Naive thymus-derived CD4-positive, alpha-beta T cell (primary cell): ENCODE measurements at regions not wholly inside any gene's neighbourhood (a gene's known extent, or its start where the extent isn't known, plus 50 kb on each side); places are given as distances from the start of the nearest gene placed in this dataset.

Experiments
- ATAC-seq: fragments of 150-1000 bp; cut with Tn5 transposase; 2 replicates; pipeline ENCODE4 v1.10.0; 2021; ENCODE audit warnings: mild to moderate bottlenecking, moderate library complexity
- CTCF ChIA-PET: fragments of 350-600 bp; sonication (Branson Sonifier 250); formaldehyde crosslinking; loops from one replicate; lab custom pipeline; 2021; ENCODE audit warnings: antibody characterized with exemption; lab: Charles Lee
- POLR2A ChIA-PET: fragments of 350-600 bp; sonication (Branson Sonifier 250); formaldehyde crosslinking; loops from one replicate; lab custom pipeline; 2021; ENCODE audit warnings: antibody characterized with exemption, inconsistent platforms; lab: Charles Lee
- DNase-seq, 9 donors: peaks; one replicate each; pipeline versions ENCODE4 v3.0.0 to v3.0.0-alpha.2; 2020 to 2022; ENCODE audit warnings: mixed read lengths in 1 of 9
- H3K27ac ChIP-seq: one replicate; pipeline ENCODE4 v1.7.0; 2013; ENCODE audit warnings: mild to moderate bottlenecking, low read depth, low read length, moderate library complexity
- H3K27me3 ChIP-seq, 2 donors: one replicate each; pipeline ENCODE4 v1.7.0; 2013; ENCODE audit warnings: low read length in 2 of 2, mild to moderate bottlenecking in 2 of 2, moderate library complexity in 2 of 2; ENCODE audit not compliant: control insufficient read depth in 2 of 2, insufficient read depth in 2 of 2
- H3K36me3 ChIP-seq, 3 experiments: 1 replicate in 2 of 3; 2 replicates in 1 of 3; pipeline ENCODE4 v1.7.0; 2013; ENCODE audit warnings: low read length in 3 of 3, mild to moderate bottlenecking in 3 of 3, moderate library complexity in 1 of 3; ENCODE audit not compliant: insufficient read depth in 3 of 3, control insufficient read depth in 2 of 3
- H3K4me1 ChIP-seq, 2 donors: one replicate each; pipeline ENCODE4 v1.7.0; 2013; ENCODE audit warnings: low read length in 2 of 2, mild to moderate bottlenecking in 2 of 2, moderate library complexity in 1 of 2; ENCODE audit not compliant: control insufficient read depth in 2 of 2, insufficient read depth in 2 of 2
- H3K4me3 ChIP-seq: 2 replicates; pipeline ENCODE4 v1.7.0; 2013; ENCODE audit warnings: mild to moderate bottlenecking, low read length
- H3K9me3 ChIP-seq, 3 experiments: 1 replicate in 2 of 3; 2 replicates in 1 of 3; pipeline ENCODE4 v1.7.0; 2013; ENCODE audit warnings: low read length in 3 of 3; ENCODE audit not compliant: control insufficient read depth in 2 of 3
- H3K27ac Mint-ChIP-seq, 9 donors: one replicate each; pipeline ENCODE4 v1.8.0; 2020 to 2022; ENCODE audit warnings: mixed read lengths in 9 of 9, mild to moderate bottlenecking in 8 of 9, moderate library complexity in 5 of 9, inconsistent platforms in 2 of 9
- H3K27me3 Mint-ChIP-seq, 5 donors: one replicate each; pipeline ENCODE4 v1.8.0; 2021 to 2022; ENCODE audit warnings: mixed read lengths in 5 of 5, mild to moderate bottlenecking in 1 of 5
- H3K36me3 Mint-ChIP-seq, 5 donors: one replicate each; pipeline ENCODE4 v1.8.0; 2020 to 2022; ENCODE audit warnings: mixed read lengths in 5 of 5, mild to moderate bottlenecking in 3 of 5, inconsistent platforms in 1 of 5
- H3K4me1 Mint-ChIP-seq, 7 donors: one replicate each; pipeline ENCODE4 v1.8.0; 2020 to 2022; ENCODE audit warnings: mixed read lengths in 7 of 7, mild to moderate bottlenecking in 3 of 7, inconsistent platforms in 1 of 7
- H3K4me3 Mint-ChIP-seq, 10 donors: one replicate each; pipeline ENCODE4 v1.8.0; 2020 to 2022; ENCODE audit warnings: mild to moderate bottlenecking in 10 of 10, mixed read lengths in 10 of 10, moderate library complexity in 6 of 10, inconsistent platforms in 2 of 10
- H3K9me3 Mint-ChIP-seq, 11 donors: one replicate each; pipeline ENCODE4 v1.8.0; 2020 to 2022; ENCODE audit warnings: mixed read lengths in 11 of 11, mild to moderate bottlenecking in 4 of 11, inconsistent platforms in 1 of 11, moderate library complexity in 1 of 11
- intact Hi-C, 2 donors: fragments of 100-400 bp; cut with micrococcal nuclease; formaldehyde crosslinking; loops; one replicate each; pipeline ENCODE4 v1.15.1; 2023

GRCh38 chr14:98244966-98245569, 1026.9 kb downstream of the BCL11B start:
- no peak overlapping the region for H3K4me3 Mint-ChIP-seq
- H3K27me3 Mint-ChIP-seq = no peaks in the 10 kb centered on the region
- H3K9me3 Mint-ChIP-seq = peaks cover 0 to 3% (median 0%) of the 10 kb centered on the region in 11 donors
- peaks cover 0 to 4% (median 0%) of the 10 kb centered on the region in 5 donors for H3K36me3 Mint-ChIP-seq
- peaks cover 0 to 2% of the 10 kb centered on the region in 2 donors for H3K4me1 ChIP-seq
- no peaks in the 10 kb centered on the region for H3K36me3 ChIP-seq
- ATAC-seq (no peak), DNase-seq (no peak)
- H3K27ac Mint-ChIP-seq = peak overlapping the region in 1 of 9 donors; percentile 70
- POLR2A ChIA-PET = interaction anchor here (0.8 to 1.7 kb wide), 5 partner anchors 9 to 53 kb away, joined by 3 to 6 read pairs (median 3); no protein-coding TSS in a partner anchor
- no peaks in the 10 kb centered on the region for H3K9me3 ChIP-seq
- intact Hi-C loops = no loop called here
- CTCF ChIA-PET = no interaction called here
- no peaks in the 10 kb centered on the region for H3K27me3 ChIP-seq
- peaks cover 0 to 54% (median 22%) of the 10 kb centered on the region in 7 donors for H3K4me1 Mint-ChIP-seq
- no peak overlapping the region for H3K4me3 ChIP-seq
- H3K27ac ChIP-seq = no peak overlapping the region

- Mint-ChIP-seq H3K27me3 (no peaks in the 10 kb centered on the region), H3K4me3 (no peak overlapping the region), H3K36me3 (peaks cover 0 to 4% (median 0%) of the 10 kb centered on the region in 5 donors), H3K9me3 (peaks cover 0 to 6% (median 0%) of the 10 kb centered on the region in 11 donors), H3K27ac (no peak overlapping the region), H3K4me1 (peaks cover 3 to 48% (median 32%) of the 10 kb centered on the region in 7 donors)
- H3K27me3 ChIP-seq = no peaks in the 10 kb centered on the region
- DNase-seq = no peak
- H3K36me3 ChIP-seq = no peaks in the 10 kb centered on the region
- ATAC-seq = no peak
- no peak overlapping the region for H3K27ac ChIP-seq
- H3K4me3 ChIP-seq = no peak overlapping the region
- POLR2A ChIA-PET = interaction anchor here (0.6 to 0.9 kb wide), 2 partner anchors 14 to 110 kb away, joined by 3 read pairs; no protein-coding TSS in a partner anchor
- no peaks in the 10 kb centered on the region for H3K4me1 ChIP-seq
- H3K9me3 ChIP-seq = no peaks in the 10 kb centered on the region
- intact Hi-C loops = no loop called here
- CTCF ChIA-PET = interaction anchor here (0.7 to 1.0 kb wide), 3 partner anchors 26 to 940 kb away, joined by 3 to 4 read pairs (median 3); no protein-coding TSS in a partner anchor
Measured at GRCh38 chr14:98249057-98249456, 1022.9 kb downstream of the BCL11B start.

GRCh38 chr14:98249476-98249875, 1022.5 kb downstream of the BCL11B start:
- Mint-ChIP-seq H3K36me3 (peaks cover 0 to 4% (median 0%) of the 10 kb centered on the region in 5 donors), H3K4me3 (no peak overlapping the region), H3K4me1 (peaks cover 3 to 44% (median 31%) of the 10 kb centered on the region in 7 donors), H3K27ac (no peak overlapping the region), H3K9me3 (peaks cover 0 to 6% (median 0%) of the 10 kb centered on the region in 11 donors), H3K27me3 (no peaks in the 10 kb centered on the region)
- no peaks in the 10 kb centered on the region for H3K27me3 ChIP-seq
- intact Hi-C loops = no loop called here
- H3K36me3 ChIP-seq = no peaks in the 10 kb centered on the region
- DNase-seq (no peak), ATAC-seq (no peak)
- no peak overlapping the region for H3K4me3 ChIP-seq
- no peaks in the 10 kb centered on the region for H3K4me1 ChIP-seq
- no peaks in the 10 kb centered on the region for H3K9me3 ChIP-seq
- CTCF ChIA-PET = interaction anchor here (0.7 to 1.2 kb wide), 4 partner anchors 19 to 939 kb away, joined by 3 to 4 read pairs (median 3); no protein-coding TSS in a partner anchor
- POLR2A ChIA-PET = interaction anchor here (0.6 to 1.3 kb wide), 3 partner anchors 9 to 110 kb away, joined by 3 to 8 read pairs (median 3); no protein-coding TSS in a partner anchor
- no peak overlapping the region for H3K27ac ChIP-seq

GRCh38 chr14:98252820-98253219, 1019.2 kb downstream of the BCL11B start:
- Mint-ChIP-seq H3K27ac (peak overlapping the region in 1 of 9 donors; percentile 48), H3K36me3 (no peaks in the 10 kb centered on the region), H3K4me3 (no peak overlapping the region), H3K27me3 (no peaks in the 10 kb centered on the region), H3K4me1 (peaks cover 3 to 45% (median 30%) of the 10 kb centered on the region in 7 donors), H3K9me3 (peaks cover 0 to 4% (median 0%) of the 10 kb centered on the region in 11 donors)
- ChIA-PET POLR2A (no interaction called here), CTCF (no interaction called here)
- H3K4me3 ChIP-seq = no peak overlapping the region
- no peaks in the 10 kb centered on the region for H3K27me3 ChIP-seq
- no peak overlapping the region for H3K27ac ChIP-seq
- ATAC-seq (no peak), DNase-seq (no peak)
- no peaks in the 10 kb centered on the region for H3K36me3 ChIP-seq
- intact Hi-C loops = no loop called here
- no peaks in the 10 kb centered on the region for H3K4me1 ChIP-seq
- no peaks in the 10 kb centered on the region for H3K9me3 ChIP-seq

GRCh38 chr14:98259881-98260280, 1012.1 kb downstream of the BCL11B start:
- H3K27ac Mint-ChIP-seq = no peak overlapping the region
- no peaks in the 10 kb centered on the region for H3K27me3 ChIP-seq
- no peak overlapping the region for H3K4me3 Mint-ChIP-seq
- ChIA-PET POLR2A (interaction anchor here (2.3 kb wide), 1 partner anchor 10 kb away, joined by 8 read pairs; no protein-coding TSS in a partner anchor), CTCF (no interaction called here)
- H3K9me3 Mint-ChIP-seq = peaks cover 0 to 8% (median 0%) of the 10 kb centered on the region in 11 donors
- no peaks in the 10 kb centered on the region for H3K36me3 ChIP-seq
- H3K4me1 ChIP-seq = no peaks in the 10 kb centered on the region
- no peak overlapping the region for H3K27ac ChIP-seq
- H3K4me1 Mint-ChIP-seq = peaks cover 0 to 36% (median 17%) of the 10 kb centered on the region in 7 donors
- peaks cover 0 to 8% (median 4%) of the 10 kb centered on the region in 5 donors for H3K36me3 Mint-ChIP-seq
- DNase-seq (no peak), ATAC-seq (no peak)
- no peaks in the 10 kb centered on the region for H3K9me3 ChIP-seq
- intact Hi-C loops = loop anchor here in 1 of 2 donors (1.0 kb wide), 1 partner anchor 36 kb away; no protein-coding TSS in a partner anchor
- H3K27me3 Mint-ChIP-seq = no peaks in the 10 kb centered on the region
- H3K4me3 ChIP-seq = no peak overlapping the region

GRCh38 chr14:98262566-98262965, 1009.4 kb downstream of the BCL11B start:
- ATAC-seq = no peak
- CTCF ChIA-PET = interaction anchor here (0.7 kb wide), 1 partner anchor 920 kb away, joined by 3 read pairs; no protein-coding TSS in a partner anchor
- peaks cover 0 to 53% (median 35%) of the 10 kb centered on the region in 7 donors for H3K4me1 Mint-ChIP-seq
- peaks cover 4 to 8% (median 4%) of the 10 kb centered on the region in 5 donors for H3K36me3 Mint-ChIP-seq
- no peak overlapping the region for H3K27ac Mint-ChIP-seq
- no peak overlapping the region for H3K27ac ChIP-seq
- H3K4me3 ChIP-seq = no peak overlapping the region
- H3K9me3 ChIP-seq = no peaks in the 10 kb centered on the region
- intact Hi-C loops = no loop called here
- DNase-seq = no peak
- POLR2A ChIA-PET = no interaction called here
- peaks cover 0 to 9% (median 0%) of the 10 kb centered on the region in 11 donors for H3K9me3 Mint-ChIP-seq
- no peak overlapping the region for H3K4me3 Mint-ChIP-seq
- H3K27me3 ChIP-seq = no peaks in the 10 kb centered on the region
- H3K4me1 ChIP-seq = no peaks in the 10 kb centered on the region
- no peaks in the 10 kb centered on the region for H3K27me3 Mint-ChIP-seq
- no peaks in the 10 kb centered on the region for H3K36me3 ChIP-seq
